ENCODE measurements at regions not wholly inside any gene's neighbourhood (a gene's known extent, or its start where the extent isn't known, plus 50 kb on each side); places are given as distances from the start of the nearest gene placed in this dataset.

DNA sequence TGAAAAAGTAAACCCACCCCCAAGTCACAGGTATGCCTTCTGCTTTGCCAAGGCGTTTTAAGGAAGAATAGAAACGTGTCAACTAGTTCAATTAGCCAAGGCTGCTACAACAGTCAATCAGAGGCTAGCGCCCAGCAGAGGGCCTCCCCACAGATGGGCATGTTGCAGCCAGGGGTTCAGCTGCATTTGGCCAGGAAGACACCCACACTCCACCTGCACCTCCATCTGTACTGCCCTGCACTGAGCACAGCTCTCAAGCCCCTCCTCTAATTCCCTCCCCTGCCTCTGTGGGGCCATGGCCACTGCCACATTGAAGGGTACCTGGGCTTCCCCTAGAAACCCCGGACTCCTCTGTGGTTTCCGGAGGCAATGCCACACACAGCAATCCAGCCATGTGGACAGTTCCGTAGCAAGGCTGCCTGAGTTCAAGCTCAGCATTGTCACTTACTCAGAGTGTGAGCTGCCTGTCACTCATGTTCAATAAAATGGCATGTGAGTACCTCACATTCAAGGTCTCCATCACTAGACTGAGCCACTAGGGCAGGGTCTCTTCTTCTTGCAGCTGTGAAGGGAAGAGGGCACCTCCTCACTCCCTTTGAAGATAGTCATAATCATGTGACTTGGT, 248.4 kb downstream of the IRX2 start:
- no peak for TF ChIP-seq POLR2A (IDR thresholded peaks at IDR 0.05; ENCODE audit: control extremely low read depth in 1 of 2, low read depth in 2 of 2, low read length in 2 of 2)
- no peak for TF ChIP-seq EP300 (IDR thresholded peaks at IDR 0.05; ENCODE audit: borderline replicate concordance in 1 of 2, low read depth in 2 of 2, low read length in 2 of 2)
- TF ChIP-seq, protein P1, sequence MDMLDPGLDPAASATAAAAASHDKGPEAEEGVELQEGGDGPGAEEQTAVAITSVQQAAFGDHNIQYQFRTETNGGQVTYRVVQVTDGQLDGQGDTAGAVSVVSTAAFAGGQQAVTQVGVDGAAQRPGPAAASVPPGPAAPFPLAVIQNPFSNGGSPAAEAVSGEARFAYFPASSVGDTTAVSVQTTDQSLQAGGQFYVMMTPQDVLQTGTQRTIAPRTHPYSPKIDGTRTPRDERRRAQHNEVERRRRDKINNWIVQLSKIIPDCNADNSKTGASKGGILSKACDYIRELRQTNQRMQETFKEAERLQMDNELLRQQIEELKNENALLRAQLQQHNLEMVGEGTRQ (IDR thresholded peaks at IDR 0.05; ENCODE audit: low read length), result no peak
- no peak for TF ChIP-seq POLR2AphosphoS5 (IDR thresholded peaks at IDR 0.05; ENCODE audit: low read depth, low read length)
- no peak for TF ChIP-seq SIN3A (conservative IDR thresholded peaks at IDR 0.05 in 1 of 2, IDR thresholded peaks at IDR 0.05 in 1 of 2; ENCODE audit: low read depth in 1 of 2, low read length in 2 of 2)
- TF ChIP-seq TAF7 (optimal IDR thresholded peaks at IDR 0.05; ENCODE audit: borderline replicate concordance, low read depth, low read length), result no peak
- TF ChIP-seq NANOG (IDR thresholded peaks at IDR 0.05; ENCODE audit: insufficient read depth, low read depth, low read length, poor library complexity, severe bottlenecking), result no peak

All from H1 (cell line).